GM12878 (cell line): ENCODE measurements at regions not wholly inside any gene's neighbourhood (a gene's known extent, or its start where the extent isn't known, plus 50 kb on each side); places are given as distances from the start of the nearest gene placed in this dataset.

Experiments used
- BACH1 ChIP-seq: fragments of 450-650 bp; IDR thresholded peaks from 2 replicates; pipeline ENCODE4 v1.6.1; 2017; ENCODE audit warnings: mild to moderate bottlenecking, borderline replicate concordance
- BRCA1 ChIP-seq: IDR thresholded peaks from 2 replicates; pipeline ENCODE4 v1.6.1; 2011; ENCODE audit warnings: low read depth, low read length, improper control_type of control experiment
- ESRRA ChIP-seq: IDR thresholded peaks from 2 replicates; pipeline ENCODE4 v1.6.1; 2012; ENCODE audit warnings: mild to moderate bottlenecking, low read length, improper control_type of control experiment
- FOXM1 ChIP-seq: IDR thresholded peaks from 2 replicates; pipeline ENCODE4 v1.6.1; 2012; ENCODE audit warnings: low read depth, mild to moderate bottlenecking, inconsistent platforms, low read length, moderate library complexity
- IKZF1 ChIP-seq: fragments of 450-650 bp; conservative IDR thresholded peaks from 2 replicates; pipeline ENCODE4 v1.6.1; 2017; ENCODE audit warnings: antibody characterized with exemption, mild to moderate bottlenecking
- IKZF2 ChIP-seq, 2 experiments: fragments of 450-650 bp; IDR thresholded peaks; 2 replicates each; pipeline ENCODE4 v1.6.1; 2017; ENCODE audit warnings: mild to moderate bottlenecking in 2 of 2, moderate library complexity in 2 of 2
- KLF5 ChIP-seq: fragments of 450-650 bp; IDR thresholded peaks from 2 replicates; pipeline ENCODE4 v1.6.1; 2014; ENCODE audit warnings: mild to moderate bottlenecking; ENCODE audit not compliant: partially characterized antibody
- MXI1 ChIP-seq: fragments of 150-350 bp; IDR thresholded peaks from 2 replicates; pipeline ENCODE4 v1.6.1; 2011; ENCODE audit warnings: low read depth, mild to moderate bottlenecking, inconsistent platforms, low read length, improper control_type of control experiment
- MYC ChIP-seq: IDR thresholded peaks from 2 replicates; pipeline ENCODE4 v1.6.1; 2011; ENCODE audit warnings: mild to moderate bottlenecking, low read length, moderate library complexity, inconsistent platforms; ENCODE audit not compliant: insufficient read depth, insufficient replicate concordance, insufficient read length, severe bottlenecking
- NFIC ChIP-seq: IDR thresholded peaks from 2 replicates; pipeline ENCODE4 v1.6.1; 2012; ENCODE audit warnings: low read depth, mild to moderate bottlenecking, inconsistent platforms, low read length, moderate library complexity
- NFYB ChIP-seq: IDR thresholded peaks from 2 replicates; pipeline ENCODE4 v1.6.1; 2011; ENCODE audit warnings: low read depth, mild to moderate bottlenecking, low read length, improper control_type of control experiment, moderate library complexity; ENCODE audit not compliant: insufficient read depth
- NR2C1 ChIP-seq: fragments of 450-650 bp; IDR thresholded peaks from 2 replicates; pipeline ENCODE4 v1.6.1; 2017; ENCODE audit warnings: antibody characterized with exemption, mild to moderate bottlenecking, moderate library complexity
- NR2F1 ChIP-seq: fragments of 450-650 bp; conservative IDR thresholded peaks from 2 replicates; pipeline ENCODE4 v1.6.1; 2017; ENCODE audit warnings: mild to moderate bottlenecking
- PAX5 ChIP-seq: IDR thresholded peaks from 2 replicates; pipeline ENCODE4 v1.6.1; 2011; ENCODE audit warnings: low read depth, low read length, borderline replicate concordance
- SP1 ChIP-seq: IDR thresholded peaks from one replicate; pipeline ENCODE4 v1.6.1; 2011; ENCODE audit warnings: low read depth, low read length
- SREBF1 ChIP-seq: IDR thresholded peaks from 2 replicates; pipeline ENCODE4 v1.6.1; 2012; ENCODE audit warnings: mild to moderate bottlenecking, low read length
- SREBF2 ChIP-seq: IDR thresholded peaks from 2 replicates; pipeline ENCODE4 v1.6.1; 2012; ENCODE audit warnings: mild to moderate bottlenecking, low read length
- WRNIP1 ChIP-seq: IDR thresholded peaks from 2 replicates; pipeline ENCODE4 v1.6.1; 2011; ENCODE audit warnings: low read depth, low read length, improper control_type of control experiment, borderline replicate concordance
- ZBED1 ChIP-seq: IDR thresholded peaks from 2 replicates; pipeline ENCODE4 v1.6.1; 2016; ENCODE audit warnings: borderline replicate concordance
- ZNF217 ChIP-seq: fragments of 450-650 bp; IDR thresholded peaks from 2 replicates; pipeline ENCODE4 v1.6.1; 2017; ENCODE audit warnings: antibody characterized with exemption, mild to moderate bottlenecking
- TF ChIP-seq, protein P1 (sequence below): IDR thresholded peaks from 2 replicates; pipeline ENCODE4 v1.6.1; 2012; ENCODE audit warnings: low read depth, low read length, improper control_type of control experiment
- TF ChIP-seq, protein P2 (sequence below): IDR thresholded peaks from 2 replicates; pipeline ENCODE4 v1.6.1; 2012; ENCODE audit warnings: low read depth, low read length, improper control_type of control experiment
- TF ChIP-seq, protein P3 (sequence below): IDR thresholded peaks from 2 replicates; pipeline ENCODE4 v1.6.1; 2011; ENCODE audit warnings: mild to moderate bottlenecking, low read depth, low read length, moderate library complexity; ENCODE audit not compliant: insufficient replicate concordance
- TF ChIP-seq, protein P4 (sequence below): fragments of 450-650 bp; IDR thresholded peaks from 2 replicates; pipeline ENCODE4 v1.6.1; 2018; ENCODE audit warnings: mild to moderate bottlenecking, low read depth, moderate library complexity; ENCODE audit not compliant: partially characterized antibody
- TF ChIP-seq, protein P5 (sequence below), 3 experiments: IDR thresholded peaks in 2 of 3; conservative IDR thresholded peaks in 1 of 3; 2 replicates each; pipeline ENCODE4 v1.5.1; 2011; ENCODE audit warnings: low read depth in 3 of 3, low read length in 3 of 3, mild to moderate bottlenecking in 3 of 3, control low read depth in 2 of 3, moderate library complexity in 2 of 3, inconsistent platforms in 1 of 3, mixed read lengths in 1 of 3; ENCODE audit not compliant: control insufficient read depth in 2 of 3, insufficient read depth in 1 of 3; ENCODE audit errors: extremely low read depth in 1 of 3

DNA sequence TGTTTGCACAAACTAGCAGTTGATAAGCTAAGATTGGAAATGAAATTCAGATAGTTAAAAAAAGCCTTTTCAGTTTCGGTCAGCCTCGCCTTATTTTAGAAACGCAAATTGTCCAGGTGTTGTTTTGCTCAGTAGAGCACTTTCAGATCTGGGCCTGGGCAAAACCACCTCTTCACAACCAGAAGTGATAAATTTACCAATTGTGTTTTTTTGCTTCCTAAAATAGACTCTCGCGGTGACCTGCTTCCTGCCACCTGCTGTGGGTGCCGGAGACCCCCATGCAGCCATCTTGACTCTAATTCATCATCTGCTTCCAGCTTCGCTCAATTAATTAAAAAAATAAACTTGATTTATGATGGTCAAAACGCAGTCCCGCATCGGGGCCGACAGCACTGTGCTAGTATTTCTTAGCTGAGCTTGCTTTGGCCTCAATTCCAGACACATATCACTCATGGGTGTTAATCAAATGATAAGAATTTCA, 335.6 kb downstream of the TMEM121 start (continued):
- TF ChIP-seq WRNIP1 (no peak), NFYB (no peak), KLF5 (peak; percentile 95), NR2F1 (peak; percentile 89), FOXM1 (peak; percentile 100), SREBF1 (no peak), IKZF2 (IDR thresholded peaks at IDR 0.05) (peak; percentile 84), ZNF217 (peak; percentile 51; the same call in 1 of the 2 replicates), SP1 (peak; percentile 87), MXI1 (peak; percentile 83), BRCA1 (0 out of 2 replicates have a peak, but pooled peaks have one; percentile 23), NFIC (peak; percentile 99), ESRRA (no peak), BACH1 (peak; percentile 88), MYC (no peak), ZBED1 (peak; percentile 99; the same call in 1 of the 2 replicates), SREBF2 (no peak), PAX5 (peak; percentile 97), NR2C1 (peak; percentile 42; the same call in 1 of the 2 replicates), IKZF1 (peak; percentile 87)
- TF ChIP-seq, protein P1, sequence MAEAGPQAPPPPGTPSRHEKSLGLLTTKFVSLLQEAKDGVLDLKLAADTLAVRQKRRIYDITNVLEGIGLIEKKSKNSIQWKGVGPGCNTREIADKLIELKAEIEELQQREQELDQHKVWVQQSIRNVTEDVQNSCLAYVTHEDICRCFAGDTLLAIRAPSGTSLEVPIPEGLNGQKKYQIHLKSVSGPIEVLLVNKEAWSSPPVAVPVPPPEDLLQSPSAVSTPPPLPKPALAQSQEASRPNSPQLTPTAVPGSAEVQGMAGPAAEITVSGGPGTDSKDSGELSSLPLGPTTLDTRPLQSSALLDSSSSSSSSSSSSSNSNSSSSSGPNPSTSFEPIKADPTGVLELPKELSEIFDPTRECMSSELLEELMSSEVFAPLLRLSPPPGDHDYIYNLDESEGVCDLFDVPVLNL = no peak
- TF ChIP-seq, protein P2, sequence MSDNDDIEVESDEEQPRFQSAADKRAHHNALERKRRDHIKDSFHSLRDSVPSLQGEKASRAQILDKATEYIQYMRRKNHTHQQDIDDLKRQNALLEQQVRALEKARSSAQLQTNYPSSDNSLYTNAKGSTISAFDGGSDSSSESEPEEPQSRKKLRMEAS = no peak
- TF ChIP-seq, protein P3, sequence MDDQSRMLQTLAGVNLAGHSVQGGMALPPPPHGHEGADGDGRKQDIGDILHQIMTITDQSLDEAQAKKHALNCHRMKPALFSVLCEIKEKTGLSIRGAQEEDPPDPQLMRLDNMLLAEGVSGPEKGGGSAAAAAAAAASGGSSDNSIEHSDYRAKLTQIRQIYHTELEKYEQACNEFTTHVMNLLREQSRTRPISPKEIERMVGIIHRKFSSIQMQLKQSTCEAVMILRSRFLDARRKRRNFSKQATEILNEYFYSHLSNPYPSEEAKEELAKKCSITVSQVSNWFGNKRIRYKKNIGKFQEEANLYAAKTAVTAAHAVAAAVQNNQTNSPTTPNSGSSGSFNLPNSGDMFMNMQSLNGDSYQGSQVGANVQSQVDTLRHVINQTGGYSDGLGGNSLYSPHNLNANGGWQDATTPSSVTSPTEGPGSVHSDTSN = peak; percentile 45
- TF ChIP-seq, protein P4, sequence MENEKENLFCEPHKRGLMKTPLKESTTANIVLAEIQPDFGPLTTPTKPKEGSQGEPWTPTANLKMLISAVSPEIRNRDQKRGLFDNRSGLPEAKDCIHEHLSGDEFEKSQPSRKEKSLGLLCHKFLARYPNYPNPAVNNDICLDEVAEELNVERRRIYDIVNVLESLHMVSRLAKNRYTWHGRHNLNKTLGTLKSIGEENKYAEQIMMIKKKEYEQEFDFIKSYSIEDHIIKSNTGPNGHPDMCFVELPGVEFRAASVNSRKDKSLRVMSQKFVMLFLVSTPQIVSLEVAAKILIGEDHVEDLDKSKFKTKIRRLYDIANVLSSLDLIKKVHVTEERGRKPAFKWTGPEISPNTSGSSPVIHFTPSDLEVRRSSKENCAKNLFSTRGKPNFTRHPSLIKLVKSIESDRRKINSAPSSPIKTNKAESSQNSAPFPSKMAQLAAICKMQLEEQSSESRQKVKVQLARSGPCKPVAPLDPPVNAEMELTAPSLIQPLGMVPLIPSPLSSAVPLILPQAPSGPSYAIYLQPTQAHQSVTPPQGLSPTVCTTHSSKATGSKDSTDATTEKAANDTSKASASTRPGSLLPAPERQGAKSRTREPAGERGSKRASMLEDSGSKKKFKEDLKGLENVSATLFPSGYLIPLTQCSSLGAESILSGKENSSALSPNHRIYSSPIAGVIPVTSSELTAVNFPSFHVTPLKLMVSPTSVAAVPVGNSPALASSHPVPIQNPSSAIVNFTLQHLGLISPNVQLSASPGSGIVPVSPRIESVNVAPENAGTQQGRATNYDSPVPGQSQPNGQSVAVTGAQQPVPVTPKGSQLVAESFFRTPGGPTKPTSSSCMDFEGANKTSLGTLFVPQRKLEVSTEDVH = peak; percentile 57
- TF ChIP-seq, protein P5, sequence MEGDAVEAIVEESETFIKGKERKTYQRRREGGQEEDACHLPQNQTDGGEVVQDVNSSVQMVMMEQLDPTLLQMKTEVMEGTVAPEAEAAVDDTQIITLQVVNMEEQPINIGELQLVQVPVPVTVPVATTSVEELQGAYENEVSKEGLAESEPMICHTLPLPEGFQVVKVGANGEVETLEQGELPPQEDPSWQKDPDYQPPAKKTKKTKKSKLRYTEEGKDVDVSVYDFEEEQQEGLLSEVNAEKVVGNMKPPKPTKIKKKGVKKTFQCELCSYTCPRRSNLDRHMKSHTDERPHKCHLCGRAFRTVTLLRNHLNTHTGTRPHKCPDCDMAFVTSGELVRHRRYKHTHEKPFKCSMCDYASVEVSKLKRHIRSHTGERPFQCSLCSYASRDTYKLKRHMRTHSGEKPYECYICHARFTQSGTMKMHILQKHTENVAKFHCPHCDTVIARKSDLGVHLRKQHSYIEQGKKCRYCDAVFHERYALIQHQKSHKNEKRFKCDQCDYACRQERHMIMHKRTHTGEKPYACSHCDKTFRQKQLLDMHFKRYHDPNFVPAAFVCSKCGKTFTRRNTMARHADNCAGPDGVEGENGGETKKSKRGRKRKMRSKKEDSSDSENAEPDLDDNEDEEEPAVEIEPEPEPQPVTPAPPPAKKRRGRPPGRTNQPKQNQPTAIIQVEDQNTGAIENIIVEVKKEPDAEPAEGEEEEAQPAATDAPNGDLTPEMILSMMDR (IDR thresholded peaks at IDR 0.05 in 2 of 3, conservative IDR thresholded peaks at IDR 0.05 in 1 of 3; ENCODE audit: control insufficient read depth in 2 of 3, extremely low read depth in 1 of 3, insufficient read depth in 1 of 3, low read depth in 3 of 3, low read length in 3 of 3) = no peak
